GM12864 (cell line): ENCODE measurements at regions not wholly inside any gene's neighbourhood (a gene's known extent, or its start where the extent isn't known, plus 50 kb on each side); places are given as distances from the start of the nearest gene placed in this dataset.
"Not testable (repeated sequence)": the region's sequence is repeated elsewhere in the genome, so short reads cannot be mapped to it uniquely, and the experiment has no call there.

Source experiments
- DNase-seq: peaks from one replicate; pipeline ENCODE4 v3.0.0-alpha.2; 2011; ENCODE audit warnings: low read depth
- H3K4me3 ChIP-seq: 2 replicates; pipeline ENCODE4 v1.5.1; 2011; ENCODE audit warnings: mild to moderate bottlenecking, low read depth, low read length, control low read depth
- CTCF ChIP-seq: IDR thresholded peaks from 2 replicates; pipeline ENCODE4 v1.5.1; 2011; ENCODE audit warnings: low read depth, mild to moderate bottlenecking, moderate library complexity, low read length, control low read depth, inconsistent platforms; ENCODE audit errors: missing control alignments

- DNase-seq = no peak
- H3K4me3 ChIP-seq = no peak overlapping the region
- no peak for TF ChIP-seq CTCF
These were observed 1215.2 kb upstream of the TMEFF2 start for GRCh38 chr2:193409951-193410350.

DNA sequence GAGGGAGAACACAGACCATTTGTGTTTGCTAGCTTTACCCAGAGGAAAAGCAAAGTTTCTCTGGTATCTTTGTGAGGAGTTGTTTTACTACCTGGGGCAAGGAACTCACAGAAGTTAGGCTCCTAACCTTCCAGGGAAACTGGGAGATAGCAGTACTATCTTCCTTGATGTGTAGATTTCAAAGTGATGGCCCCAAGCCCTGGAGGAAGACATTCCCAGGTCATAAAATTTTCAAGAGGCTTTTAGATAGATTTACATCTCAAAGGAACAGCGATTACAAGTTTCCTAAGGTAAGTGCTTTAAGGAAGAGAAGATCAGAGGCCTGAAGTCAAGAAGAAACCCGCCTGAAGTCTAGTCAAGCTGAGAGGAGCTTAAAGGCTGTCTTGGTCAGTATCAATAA, 1187.8 kb upstream of the TMEFF2 start:
- no peak for TF ChIP-seq CTCF
- DNase-seq = no peak
- H3K4me3 ChIP-seq = no peak overlapping the region

DNA sequence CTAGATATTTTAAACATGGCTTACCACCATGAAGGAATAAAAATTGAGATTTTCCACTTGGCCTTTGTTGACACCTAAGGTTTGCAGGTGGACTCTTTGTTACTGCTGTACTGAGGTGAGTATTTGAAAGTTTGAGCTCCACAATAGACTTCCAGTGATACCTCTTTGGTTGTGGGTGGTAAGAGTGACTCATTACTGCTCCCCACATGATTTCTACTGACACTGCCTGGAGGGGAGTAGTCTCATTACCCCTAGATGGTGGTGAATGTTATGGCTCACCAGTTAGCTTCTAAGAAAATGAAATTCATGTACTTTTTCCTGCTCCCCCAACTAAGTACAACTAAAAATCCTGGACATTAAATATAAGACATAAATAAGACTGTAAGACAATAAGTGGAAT, 1183.1 kb upstream of the TMEFF2 start:
- no peak for DNase-seq
- no peak for TF ChIP-seq CTCF
- no peak overlapping the region for H3K4me3 ChIP-seq

GRCh38 chr2:193373120-193373519, 1178.4 kb upstream of the TMEFF2 start:
- no peak overlapping the region for H3K4me3 ChIP-seq
- DNase-seq = no peak
- no peak for TF ChIP-seq CTCF

DNA sequence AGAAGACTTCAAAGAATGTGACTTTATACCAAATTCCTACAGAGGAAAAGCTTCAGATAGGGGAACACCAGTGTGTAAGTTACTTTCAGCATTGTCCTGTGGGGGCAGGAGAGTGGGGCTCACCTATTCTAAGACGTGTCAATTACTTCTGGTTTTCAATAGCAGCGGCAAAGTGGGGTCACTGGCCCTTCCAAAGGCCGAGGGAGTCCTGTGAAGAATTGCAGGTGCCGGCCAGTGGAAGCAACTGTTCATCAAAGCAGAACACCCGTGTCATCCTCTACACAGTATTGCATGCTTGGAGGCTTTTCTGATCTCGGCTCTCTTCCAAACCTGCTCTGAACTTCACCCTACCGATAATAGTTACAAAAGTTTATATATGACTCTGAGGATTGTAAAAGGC, 1176.5 kb upstream of the TMEFF2 start:
- no peak for TF ChIP-seq CTCF
- H3K4me3 ChIP-seq = no peak overlapping the region
- no peak for DNase-seq

DNA sequence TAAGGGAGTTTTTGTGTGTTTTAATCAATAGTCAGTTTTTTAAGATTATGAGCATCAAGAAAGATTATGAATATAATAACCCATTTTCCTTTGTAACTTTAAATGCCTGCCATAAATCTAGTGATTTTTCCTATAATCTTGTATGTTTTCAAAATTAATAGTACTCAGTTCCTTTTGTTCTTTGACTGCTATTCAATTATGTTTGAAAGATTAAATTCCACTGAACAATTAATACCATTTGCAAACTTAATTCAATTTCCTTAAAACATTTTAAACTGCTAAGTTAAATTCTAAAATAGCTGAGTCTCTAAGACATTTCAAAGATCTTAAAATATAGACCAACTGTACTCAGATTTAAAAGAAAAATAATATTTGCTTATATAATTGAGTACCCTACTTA, 1173.9 kb upstream of the TMEFF2 start:
- H3K4me3 ChIP-seq = no peak overlapping the region
- TF ChIP-seq CTCF = no peak
- DNase-seq = no peak

DNA sequence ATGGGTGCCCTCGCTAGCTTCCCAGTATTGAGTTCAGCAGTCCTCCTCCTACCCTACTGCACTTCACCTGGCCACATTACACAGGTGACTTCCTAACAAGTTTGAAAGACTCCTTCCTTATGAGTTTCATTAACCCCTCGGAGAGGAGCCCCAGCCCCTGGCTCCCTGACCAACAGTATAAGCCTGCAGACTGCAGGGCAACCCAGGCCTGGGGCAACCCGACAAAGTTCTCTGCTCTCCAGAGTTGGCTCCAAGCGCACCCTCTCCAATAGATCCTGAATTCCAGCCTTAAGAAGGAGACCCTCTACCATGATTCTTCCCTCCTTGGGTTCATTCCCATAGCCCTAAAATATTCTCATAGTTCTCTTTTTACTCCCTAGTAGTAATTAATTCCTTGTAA, 1162.8 kb upstream of the TMEFF2 start:
- no peak for DNase-seq
- H3K4me3 ChIP-seq = no peak overlapping the region
- no peak for TF ChIP-seq CTCF

DNA sequence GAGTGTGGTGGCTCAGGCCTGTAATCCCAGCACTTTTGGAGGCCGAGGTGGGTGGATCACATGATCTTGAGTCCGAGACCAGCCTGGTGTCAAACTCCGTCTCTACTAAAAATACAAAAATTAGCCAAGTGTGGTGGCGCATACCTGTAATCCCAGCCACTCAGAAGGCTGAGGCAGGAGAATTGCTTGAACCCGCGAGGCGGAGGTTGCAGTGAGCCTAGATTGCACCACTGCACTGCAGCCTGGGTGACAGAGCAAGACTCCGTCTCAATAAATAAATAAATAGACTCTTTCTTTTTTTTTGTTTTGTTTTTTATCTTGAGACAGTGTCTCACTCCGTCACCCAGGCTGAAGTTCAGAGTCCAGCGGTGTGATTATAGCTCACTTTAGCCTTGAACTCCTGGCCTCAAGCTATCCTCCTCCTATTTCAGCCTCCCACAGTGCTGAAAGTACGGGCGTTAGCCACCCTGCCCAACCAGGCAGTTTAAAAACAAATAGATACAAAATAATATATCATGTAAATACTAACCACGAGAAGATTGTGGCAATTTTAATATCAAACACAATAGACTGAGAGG, 1158.0 kb upstream of the TMEFF2 start:
- DNase-seq, H3K4me3 ChIP-seq: not testable (repeated sequence)
